ENCODE measurements at regions not wholly inside any gene's neighbourhood (a gene's known extent, or its start where the extent isn't known, plus 50 kb on each side); places are given as distances from the start of the nearest gene placed in this dataset.

GRCh38 chr3:18813300-18813699, 335.0 kb upstream of the KCNH8 start:
- CTCF ChIA-PET, result no interaction called here
- no peak for ATAC-seq (ENCODE audit: poor library complexity)
- Mint-ChIP-seq H3K9me3 (peaks cover 8% of the 10 kb centered on the region), H3K4me3 (no peak overlapping the region), H3K36me3 (ENCODE audit: low read depth) (no peaks in the 10 kb centered on the region), H3K27me3 (no peaks in the 10 kb centered on the region), H3K4me1 (ENCODE audit: low read depth) (no peaks in the 10 kb centered on the region), H3K27ac (no peak overlapping the region)
- intact Hi-C loops (cut with DNase I, micrococcal nuclease), result no loop called here
- no peak for DNase-seq
- Histone ChIP-seq H3K4me1 (ENCODE audit: insufficient read depth, low read length) (no peaks in the 10 kb centered on the region), H3K27me3 (ENCODE audit: control insufficient read depth in 1 of 2, insufficient read depth in 2 of 2, low read length in 2 of 2) (no peaks in the 10 kb centered on the region), H3K9me3 (ENCODE audit: control insufficient read depth in 1 of 2, insufficient read depth in 1 of 2, low read length in 2 of 2) (no peaks in the 10 kb centered on the region), H3K4me3 (ENCODE audit: low read length) (no peak overlapping the region), H3K27ac (ENCODE audit: low read depth in 1 of 2, low read length in 2 of 2) (no peak overlapping the region), H3K36me3 (ENCODE audit: insufficient read depth, low read length) (no peaks in the 10 kb centered on the region)
- TF ChIP-seq CTCF (IDR thresholded peaks at IDR 0.05), result no peak
- POLR2A ChIA-PET, result interaction anchor here (0.6 kb wide), 1 partner anchor 14 kb away, joined by 3 read pairs; no protein-coding TSS in a partner anchor

- no peak for TF ChIP-seq CTCF (IDR thresholded peaks at IDR 0.05)
- intact Hi-C loops (cut with DNase I, micrococcal nuclease), result no loop called here
- H3K36me3 ChIP-seq (ENCODE audit: insufficient read depth, low read length), result no peaks in the 10 kb centered on the region
- CTCF ChIA-PET, result no interaction called here
- no peaks in the 10 kb centered on the region for H3K9me3 ChIP-seq (ENCODE audit: control insufficient read depth in 1 of 2, insufficient read depth in 1 of 2, low read length in 2 of 2)
- no peaks in the 10 kb centered on the region for H3K4me1 Mint-ChIP-seq (ENCODE audit: low read depth)
- no peaks in the 10 kb centered on the region for H3K36me3 Mint-ChIP-seq (ENCODE audit: low read depth)
- DNase-seq, result no peak
- no peak overlapping the region for H3K4me3 Mint-ChIP-seq
- H3K27me3 Mint-ChIP-seq, result no peaks in the 10 kb centered on the region
- no peak overlapping the region for H3K27ac Mint-ChIP-seq
- peaks cover 4% of the 10 kb centered on the region for H3K9me3 Mint-ChIP-seq
- no peaks in the 10 kb centered on the region for H3K4me1 ChIP-seq (ENCODE audit: insufficient read depth, low read length)
- no peaks in the 10 kb centered on the region for H3K27me3 ChIP-seq (ENCODE audit: control insufficient read depth in 1 of 2, insufficient read depth in 2 of 2, low read length in 2 of 2)
- ATAC-seq (ENCODE audit: poor library complexity), result no peak
- H3K27ac ChIP-seq (ENCODE audit: low read depth in 1 of 2, low read length in 2 of 2), result no peak overlapping the region
- POLR2A ChIA-PET, result no interaction called here
- H3K4me3 ChIP-seq (ENCODE audit: low read length), result no peak overlapping the region
Measured at GRCh38 chr3:18812316-18812715, 336.0 kb upstream of the KCNH8 start.

GRCh38 chr3:18810306-18810661, 338.0 kb upstream of the KCNH8 start:
- Histone ChIP-seq H3K9me3 (ENCODE audit: control insufficient read depth in 1 of 2, insufficient read depth in 1 of 2, low read length in 2 of 2) (no peaks in the 10 kb centered on the region), H3K27ac (ENCODE audit: low read depth in 1 of 2, low read length in 2 of 2) (no peak overlapping the region), H3K4me1 (ENCODE audit: insufficient read depth, low read length) (no peaks in the 10 kb centered on the region), H3K27me3 (ENCODE audit: control insufficient read depth in 1 of 2, insufficient read depth in 2 of 2, low read length in 2 of 2) (no peaks in the 10 kb centered on the region), H3K36me3 (ENCODE audit: insufficient read depth, low read length) (no peaks in the 10 kb centered on the region), H3K4me3 (ENCODE audit: low read length) (no peak overlapping the region)
- Mint-ChIP-seq H3K4me3 (no peak overlapping the region), H3K9me3 (no peaks in the 10 kb centered on the region), H3K36me3 (ENCODE audit: low read depth) (no peaks in the 10 kb centered on the region), H3K27ac (no peak overlapping the region), H3K27me3 (no peaks in the 10 kb centered on the region), H3K4me1 (ENCODE audit: low read depth) (no peaks in the 10 kb centered on the region)
- TF ChIP-seq CTCF (IDR thresholded peaks at IDR 0.05), result no peak
- ChIA-PET POLR2A (no interaction called here), CTCF (no interaction called here)
- intact Hi-C loops (cut with DNase I, micrococcal nuclease), result no loop called here
- ATAC-seq (ENCODE audit: poor library complexity) (no peak), DNase-seq (no peak)

Measured in CD4-positive, alpha-beta T cell (primary cell).